ENCODE measurements at regions not wholly inside any gene's neighbourhood (a gene's known extent, or its start where the extent isn't known, plus 50 kb on each side); places are given as distances from the start of the nearest gene placed in this dataset.

- Histone ChIP-seq H3K36me3 (no peaks in the 10 kb centered on the region), H3K9me3 (no peaks in the 10 kb centered on the region), H3K27me3 (no peaks in the 10 kb centered on the region), H3K4me1 (peaks cover 3 to 25% of the 10 kb centered on the region in 2 donors), H3K27ac (peak overlapping the region in 2 of 4 donors; percentile 8 to 24), H3K4me3 (no peak overlapping the region)
- DNase-seq (no peak), ATAC-seq (peak in 1 of 2 donors; percentile 37)
- in situ Hi-C loops (cut with MboI; ENCODE audit: low sequenced_read_pairs in 4 of 4): no loop called here
- TF ChIP-seq POLR2A (IDR thresholded peaks at IDR 0.05) (no peak), CTCF (IDR thresholded peaks at IDR 0.05 in 4 of 5, conservative IDR thresholded peaks at IDR 0.05 in 1 of 5) (no peak)
- intact Hi-C loops (cut with DNase I; ENCODE audit: low total_unique reads): loop anchor here (5.0 kb wide), 1 partner anchor 73 kb away; no protein-coding TSS in a partner anchor
Observed at GRCh38 chr4:128525387-128525786, 237.8 kb upstream of the PGRMC2 start.

GRCh38 chr4:128524311-128524710 lies 236.7 kb upstream of the PGRMC2 start:
- peak overlapping the region in 3 of 4 donors; percentile 6 to 20 (median 13) for H3K27ac ChIP-seq
- no peaks in the 10 kb centered on the region for H3K36me3 ChIP-seq
- peaks cover 3 to 28% of the 10 kb centered on the region in 2 donors for H3K4me1 ChIP-seq
- ATAC-seq (no peak), DNase-seq (peak in 1 of 2 donors; percentile 23)
- intact Hi-C loops (cut with DNase I; ENCODE audit: low total_unique reads) (no loop called here), in situ Hi-C loops (cut with MboI; ENCODE audit: low sequenced_read_pairs in 4 of 4) (no loop called here)
- no peak overlapping the region for H3K4me3 ChIP-seq
- no peaks in the 10 kb centered on the region for H3K9me3 ChIP-seq
- no peak for TF ChIP-seq POLR2A (IDR thresholded peaks at IDR 0.05)
- no peak for TF ChIP-seq CTCF (IDR thresholded peaks at IDR 0.05 in 4 of 5, conservative IDR thresholded peaks at IDR 0.05 in 1 of 5)
- no peaks in the 10 kb centered on the region for H3K27me3 ChIP-seq

- Histone ChIP-seq H3K27ac (no peak overlapping the region), H3K4me3 (no peak overlapping the region), H3K9me3 (no peaks in the 10 kb centered on the region), H3K4me1 (peaks cover 0 to 41% of the 10 kb centered on the region in 2 donors), H3K36me3 (no peaks in the 10 kb centered on the region), H3K27me3 (no peaks in the 10 kb centered on the region)
- TF ChIP-seq CTCF (IDR thresholded peaks at IDR 0.05 in 4 of 5, conservative IDR thresholded peaks at IDR 0.05 in 1 of 5) (no peak), POLR2A (IDR thresholded peaks at IDR 0.05) (no peak)
- in situ Hi-C loops (cut with MboI; ENCODE audit: low sequenced_read_pairs in 4 of 4): no loop called here
- ATAC-seq (no peak), DNase-seq (no peak)
- intact Hi-C loops (cut with DNase I; ENCODE audit: low total_unique reads): no loop called here
Observed at GRCh38 chr4:128521648-128522111, 234.1 kb upstream of the PGRMC2 start.

GRCh38 chr4:128521156-128521555 lies 233.5 kb upstream of the PGRMC2 start:
- no peak for TF ChIP-seq POLR2A (IDR thresholded peaks at IDR 0.05)
- TF ChIP-seq CTCF (IDR thresholded peaks at IDR 0.05 in 4 of 5, conservative IDR thresholded peaks at IDR 0.05 in 1 of 5): no peak
- intact Hi-C loops (cut with DNase I; ENCODE audit: low total_unique reads) (no loop called here), in situ Hi-C loops (cut with MboI; ENCODE audit: low sequenced_read_pairs in 4 of 4) (no loop called here)
- no peak overlapping the region for H3K4me3 ChIP-seq
- no peak overlapping the region for H3K27ac ChIP-seq
- no peaks in the 10 kb centered on the region for H3K27me3 ChIP-seq
- no peaks in the 10 kb centered on the region for H3K36me3 ChIP-seq
- DNase-seq (no peak), ATAC-seq (no peak)
- peaks cover 0 to 40% of the 10 kb centered on the region in 2 donors for H3K4me1 ChIP-seq
- no peaks in the 10 kb centered on the region for H3K9me3 ChIP-seq

Data from gastrocnemius medialis (tissue), 4 donors.